Neuronal stem cell (in vitro differentiated cells): ENCODE measurements at regions not wholly inside any gene's neighbourhood (a gene's known extent, or its start where the extent isn't known, plus 50 kb on each side); places are given as distances from the start of the nearest gene placed in this dataset.

Experiments used
- DNase-seq: peaks from one replicate; pipeline ENCODE4 v3.0.0-alpha.2; 2013; ENCODE audit warnings: low spot score
- H2AFZ ChIP-seq: one replicate; pipeline ENCODE4 v1.6.1; 2013; ENCODE audit warnings: mild to moderate bottlenecking, low read length, inconsistent platforms
- H2AK5ac ChIP-seq: 2 replicates; pipeline ENCODE4 v1.6.1; 2013; ENCODE audit warnings: low read depth, mild to moderate bottlenecking, inconsistent platforms, low read length, moderate library complexity, mixed read lengths
- H2BK120ac ChIP-seq: 2 replicates; pipeline ENCODE4 v1.6.1; 2013; ENCODE audit warnings: low read depth, mild to moderate bottlenecking, inconsistent platforms, low read length, moderate library complexity, mixed read lengths
- H2BK12ac ChIP-seq: one replicate; pipeline ENCODE4 v1.6.1; 2013; ENCODE audit warnings: low read length, inconsistent platforms
- H2BK15ac ChIP-seq: 2 replicates; pipeline ENCODE4 v1.6.1; 2013; ENCODE audit warnings: mild to moderate bottlenecking, low read length, inconsistent platforms, mixed read lengths
- H2BK5ac ChIP-seq: one replicate; pipeline ENCODE4 v1.6.1; 2013; ENCODE audit warnings: inconsistent platforms, mild to moderate bottlenecking, low read length, moderate library complexity
- H3K14ac ChIP-seq: one replicate; pipeline ENCODE4 v1.6.1; 2013; ENCODE audit warnings: low read length, inconsistent platforms
- H3K18ac ChIP-seq: 2 replicates; pipeline ENCODE4 v1.6.1; 2013; ENCODE audit warnings: low read length, inconsistent platforms
- H3K23ac ChIP-seq: 2 replicates; pipeline ENCODE4 v1.6.1; 2013; ENCODE audit warnings: low read depth, mild to moderate bottlenecking, mixed read lengths, low read length, inconsistent platforms; ENCODE audit not compliant: poor library complexity
- H3K27ac ChIP-seq: replicated peaks from 3 replicates; pipeline ENCODE4 v1.5.1; 2013; ENCODE audit warnings: low read length, inconsistent platforms
- H3K27me3 ChIP-seq, 3 experiments: 2 replicates each; pipeline ENCODE4 v1.6.1; 2013; ENCODE audit warnings: low read length in 3 of 3, mild to moderate bottlenecking in 2 of 3, inconsistent platforms in 1 of 3, low read depth in 1 of 3, mixed read lengths in 1 of 3, moderate library complexity in 1 of 3; ENCODE audit not compliant: control insufficient read depth in 3 of 3, insufficient read depth in 3 of 3
- H3K36me3 ChIP-seq, 2 donors: replicated peaks in 1 of 2; 2 replicates each; pipeline ENCODE4 v1.6.1; 2013; ENCODE audit warnings: low read length in 2 of 2; ENCODE audit not compliant: control insufficient read depth in 2 of 2, insufficient read depth in 2 of 2
- H3K4ac ChIP-seq: 2 replicates; pipeline ENCODE4 v1.6.1; 2013; ENCODE audit warnings: inconsistent platforms, mild to moderate bottlenecking, low read length, moderate library complexity
- H3K4me1 ChIP-seq, 2 donors: 1 replicate in 1 of 2; 2 replicates in 1 of 2; pipeline ENCODE4 v1.6.1; 2013; ENCODE audit warnings: low read length in 2 of 2, low read depth in 1 of 2; ENCODE audit not compliant: control insufficient read depth in 2 of 2, insufficient read depth in 1 of 2
- H3K4me2 ChIP-seq: one replicate; pipeline ENCODE4 v1.6.1; 2013; ENCODE audit warnings: mild to moderate bottlenecking, low read length, inconsistent platforms; ENCODE audit not compliant: insufficient read depth, poor library complexity, severe bottlenecking
- H3K4me3 ChIP-seq, 2 donors: 2 replicates each; pipeline ENCODE4 v1.5.1; 2013; ENCODE audit warnings: low read length in 2 of 2, mild to moderate bottlenecking in 2 of 2, inconsistent platforms in 1 of 2, moderate library complexity in 1 of 2
- H3K79me1 ChIP-seq: one replicate; pipeline ENCODE4 v1.6.1; 2013; ENCODE audit warnings: low read depth, mild to moderate bottlenecking, inconsistent platforms, low read length, moderate library complexity
- H3K9ac ChIP-seq: one replicate; pipeline ENCODE4 v1.6.1; 2013; ENCODE audit warnings: mild to moderate bottlenecking, low read depth, low read length, inconsistent platforms; ENCODE audit not compliant: poor library complexity
- H3K9me3 ChIP-seq, 2 donors: replicated peaks in 1 of 2; 2 replicates each; pipeline versions ENCODE3 to v1.6.1; 2013; ENCODE audit warnings: low read length in 2 of 2, mild to moderate bottlenecking in 2 of 2, inconsistent platforms in 1 of 2, low read depth in 1 of 2, mixed read lengths in 1 of 2, moderate library complexity in 1 of 2; ENCODE audit not compliant: control insufficient read depth in 2 of 2, insufficient read depth in 1 of 2
- H4K8ac ChIP-seq: one replicate; pipeline ENCODE4 v1.6.1; 2013; ENCODE audit warnings: low read depth, mild to moderate bottlenecking, inconsistent platforms, low read length, moderate library complexity
- H4K91ac ChIP-seq: one replicate; pipeline ENCODE4 v1.6.1; 2013; ENCODE audit warnings: low read length, low read depth, mild to moderate bottlenecking, inconsistent platforms; ENCODE audit not compliant: poor library complexity
- WGBS, 2 donors: extraction: QIAGEN DNeasy Blood & Tissue Kit; methylation state at CpG; one replicate each; pipeline ENCODE4 v1.1.7; 2013; ENCODE audit warnings: missing lambda C conversion rate in 2 of 2, mixed read lengths in 1 of 2; ENCODE audit not compliant: insufficient read length in 2 of 2, insufficient replicate concordance in 1 of 2; ENCODE audit errors: extremely low coverage in 2 of 2; 5-methylcytosine and 5-hydroxymethylcytosine counted together

DNA sequence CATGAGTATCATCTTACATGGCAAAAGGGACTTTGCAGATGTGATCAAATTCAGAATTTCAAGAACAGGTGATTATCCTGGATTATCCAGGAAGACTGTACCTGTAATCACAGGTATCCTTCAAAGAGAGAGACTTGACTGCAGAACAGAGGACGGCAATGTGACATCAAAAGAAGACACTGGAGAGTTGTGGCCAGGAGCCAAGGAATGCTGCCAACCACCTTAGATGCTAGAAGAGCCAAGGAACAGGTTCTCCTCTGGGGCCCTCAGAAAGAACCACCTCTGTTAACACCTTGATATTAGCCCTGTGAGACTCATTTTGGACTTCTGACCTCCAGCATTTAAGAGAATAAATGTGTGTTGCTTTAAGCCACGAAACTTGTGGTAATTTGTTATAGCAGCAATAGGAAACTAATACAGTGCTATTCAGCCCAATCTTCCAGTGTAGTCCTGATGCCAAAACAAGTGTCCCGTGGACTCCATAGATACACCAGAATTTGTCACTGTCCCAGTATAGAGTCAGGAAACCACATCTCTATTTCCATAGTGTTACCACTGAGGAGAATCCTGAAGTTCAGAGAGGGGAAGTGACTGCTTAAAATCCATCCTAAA lies 330.6 kb upstream of the TLE3 start:
- Histone ChIP-seq H3K27ac (no peak overlapping the region), H3K4me1 (peaks cover 0 to 11% of the 10 kb centered on the region in 2 donors), H3K18ac (no peak overlapping the region), H2AFZ (no peak overlapping the region), H3K4ac (no peak overlapping the region), H3K14ac (no peak overlapping the region), H3K4me3 (no peak overlapping the region), H2AK5ac (no peak overlapping the region), H3K27me3 (no peaks in the 10 kb centered on the region), H3K23ac (no peak overlapping the region), H3K79me1 (no peaks in the 10 kb centered on the region), H2BK15ac (no peak overlapping the region), H4K91ac (no peak overlapping the region), H3K4me2 (no peak overlapping the region), H2BK5ac (no peak overlapping the region), H4K8ac (no peak overlapping the region), H3K36me3 (no peaks in the 10 kb centered on the region), H2BK12ac (no peak overlapping the region), H3K9me3 (peaks cover 2 to 6% of the 10 kb centered on the region in 2 donors), H2BK120ac (no peak overlapping the region), H3K9ac (no peak overlapping the region)
- WGBS, 2 donors = no CpG with 5 or more reads among the region's 3 CpGs
- no peak for DNase-seq

DNA sequence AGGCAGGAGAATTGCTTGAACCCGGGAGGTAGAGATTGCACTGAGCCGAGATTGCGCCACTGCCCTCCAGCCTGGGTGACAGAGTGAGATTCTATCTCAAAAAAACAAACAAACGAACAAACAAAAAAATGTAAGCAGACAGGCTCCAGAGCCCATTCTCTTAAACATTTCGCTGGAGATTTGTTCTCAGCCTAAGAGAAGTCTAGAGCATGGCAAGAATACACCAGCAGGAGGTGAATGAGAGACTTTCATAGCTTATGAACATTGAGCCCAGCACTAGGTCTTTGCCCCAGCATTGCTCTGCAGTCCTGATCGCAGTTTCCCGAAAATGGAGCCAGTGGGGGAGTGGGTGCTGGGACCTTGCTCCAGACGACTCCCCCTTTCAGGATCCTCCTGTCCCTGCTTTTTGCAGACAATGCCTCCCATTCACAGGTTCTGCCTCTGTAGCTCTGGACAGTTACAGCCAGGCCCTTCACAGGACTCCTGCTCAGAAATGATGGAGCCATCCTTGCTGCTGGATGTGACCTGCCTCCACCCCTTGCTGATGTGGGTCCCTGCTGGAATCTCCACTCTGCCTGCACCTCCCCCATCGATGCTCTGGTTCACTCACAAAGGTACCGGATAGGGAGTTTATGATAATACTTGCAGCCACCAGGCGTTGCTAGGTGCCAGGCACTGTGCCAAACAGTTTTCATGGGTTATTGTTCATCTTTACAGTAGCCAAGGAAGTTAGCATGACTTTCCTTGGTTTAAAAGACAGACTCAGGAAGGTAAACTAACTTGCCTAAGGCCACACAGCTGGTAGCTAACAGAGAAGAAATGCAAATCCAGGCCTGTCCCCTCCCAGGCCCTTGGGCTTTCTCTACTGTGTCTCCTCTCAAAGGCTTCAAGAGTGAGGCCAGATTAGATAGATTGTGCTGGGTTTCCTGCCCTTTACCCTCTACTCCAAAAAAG lies 329.7 kb upstream of the TLE3 start:
- no peak overlapping the region for H2AFZ ChIP-seq
- H3K23ac ChIP-seq = no peak overlapping the region
- no peak for DNase-seq
- peak overlapping the region; percentile 2 for H2BK12ac ChIP-seq
- no peak overlapping the region for H4K8ac ChIP-seq
- H3K27me3 ChIP-seq = no peaks in the 10 kb centered on the region
- no peaks in the 10 kb centered on the region for H3K79me1 ChIP-seq
- H3K27ac ChIP-seq = no peak overlapping the region
- H3K4me3 ChIP-seq = no peak overlapping the region
- no peak overlapping the region for H3K9ac ChIP-seq
- H4K91ac ChIP-seq = no peak overlapping the region
- no peak overlapping the region for H3K4ac ChIP-seq
- H2AK5ac ChIP-seq = peak overlapping the region; percentile 8
- H3K36me3 ChIP-seq = no peaks in the 10 kb centered on the region
- no peak overlapping the region for H2BK120ac ChIP-seq
- no CpG with 5 or more reads among the region's 11 CpGs for WGBS, 2 donors
- peak overlapping the region; percentile 6 for H2BK15ac ChIP-seq
- H3K14ac ChIP-seq = no peak overlapping the region
- H3K9me3 ChIP-seq = peaks cover 2 to 6% of the 10 kb centered on the region in 2 donors
- peak overlapping the region; percentile 20 for H3K18ac ChIP-seq
- no peak overlapping the region for H2BK5ac ChIP-seq
- H3K4me1 ChIP-seq = peaks cover 0 to 8% of the 10 kb centered on the region in 2 donors
- no peak overlapping the region for H3K4me2 ChIP-seq

DNA sequence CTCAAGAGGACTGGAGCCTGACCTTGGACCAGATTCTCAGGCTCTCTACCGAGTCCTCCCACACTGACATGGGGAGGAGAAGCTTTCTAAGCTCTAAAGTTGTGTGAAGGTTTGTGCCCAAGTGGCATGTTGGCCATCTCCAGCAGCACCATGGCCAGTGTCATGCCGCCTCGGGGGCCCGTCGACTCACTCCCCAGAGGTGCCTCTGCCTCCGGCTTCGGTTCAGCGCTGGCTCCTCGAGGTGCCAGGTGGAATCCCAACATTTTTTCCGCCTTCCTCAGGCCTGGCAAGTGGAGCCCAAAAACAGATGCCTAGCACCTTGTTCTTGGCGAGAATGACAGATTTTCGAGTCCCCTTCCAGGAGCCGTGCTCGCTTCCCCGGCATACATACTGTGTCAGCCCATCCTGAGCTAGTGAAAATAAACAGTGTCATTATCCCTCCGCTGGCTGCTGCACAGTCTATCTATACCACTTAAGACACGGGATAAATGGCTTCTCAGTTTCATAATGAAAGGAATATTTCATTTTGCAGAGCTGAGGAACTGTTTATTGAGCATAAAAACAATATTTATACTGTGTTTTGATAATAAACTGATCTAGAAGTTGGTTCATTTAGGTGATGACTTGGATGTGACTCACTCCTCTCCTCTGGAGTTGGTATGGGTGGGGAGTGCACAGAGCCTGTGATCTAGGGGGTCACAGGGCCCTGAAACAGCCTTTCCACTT lies 328.5 kb upstream of the TLE3 start:
- Histone ChIP-seq H2BK12ac (no peak overlapping the region), H2BK5ac (no peak overlapping the region), H2AFZ (no peak overlapping the region), H3K9me3 (peaks cover 2 to 6% of the 10 kb centered on the region in 2 donors), H3K9ac (no peak overlapping the region), H2BK15ac (no peak overlapping the region), H2AK5ac (no peak overlapping the region), H3K18ac (no peak overlapping the region), H3K36me3 (no peaks in the 10 kb centered on the region), H4K91ac (no peak overlapping the region), H3K4me3 (no peak overlapping the region), H2BK120ac (no peak overlapping the region), H3K14ac (no peak overlapping the region), H3K27me3 (no peaks in the 10 kb centered on the region), H3K4ac (no peak overlapping the region), H3K23ac (no peak overlapping the region), H3K79me1 (no peaks in the 10 kb centered on the region), H4K8ac (no peak overlapping the region), H3K4me1 (peaks cover 0 to 3% of the 10 kb centered on the region in 2 donors), H3K4me2 (no peak overlapping the region), H3K27ac (no peak overlapping the region)
- WGBS, 2 donors = no CpG with 5 or more reads among the region's 17 CpGs
- DNase-seq = no peak
